Left ventricle myocardium inferior (tissue), 1 donor: ENCODE measurements at regions not wholly inside any gene's neighbourhood (a gene's known extent, or its start where the extent isn't known, plus 50 kb on each side); places are given as distances from the start of the nearest gene placed in this dataset.
A peak's percentile ranks its signal among the peaks of the same experiment; 100 is the strongest.

Experiments
- DNase-seq: peaks from one replicate; pipeline ENCODE4 v3.0.0-alpha.2; 2020
- H3K27ac ChIP-seq: fragments of 200-600 bp; replicated peaks from 2 replicates; pipeline ENCODE4 v1.8.0; 2021
- H3K27me3 ChIP-seq: fragments of 200-600 bp; 2 replicates; pipeline ENCODE4 v1.8.0; 2021; ENCODE audit warnings: low read depth
- H3K36me3 ChIP-seq: fragments of 200-600 bp; 2 replicates; pipeline ENCODE4 v1.8.0; 2021
- H3K4me1 ChIP-seq: fragments of 200-600 bp; 2 replicates; pipeline ENCODE4 v1.8.0; 2021
- H3K4me3 ChIP-seq: fragments of 200-600 bp; 2 replicates; pipeline ENCODE4 v1.8.0; 2021; ENCODE audit warnings: mild to moderate bottlenecking, moderate library complexity
- H3K9me3 ChIP-seq: fragments of 200-600 bp; replicated peaks from 2 replicates; pipeline ENCODE4 v1.8.0; 2021
- intact Hi-C: fragments of 100-400 bp; cut with micrococcal nuclease; formaldehyde crosslinking; loops from one replicate; pipeline ENCODE4 v1.11.0; 2022
- TF ChIP-seq, protein P1 (sequence below): fragments of 200-600 bp; IDR thresholded peaks from 2 replicates; pipeline ENCODE4 v1.8.0; 2021; ENCODE audit warnings: antibody characterized with exemption, mild to moderate bottlenecking, borderline replicate concordance
- donor health status: DM: no; HTN: yes; CAD: no; lungs with severe emphysema.

DNA sequence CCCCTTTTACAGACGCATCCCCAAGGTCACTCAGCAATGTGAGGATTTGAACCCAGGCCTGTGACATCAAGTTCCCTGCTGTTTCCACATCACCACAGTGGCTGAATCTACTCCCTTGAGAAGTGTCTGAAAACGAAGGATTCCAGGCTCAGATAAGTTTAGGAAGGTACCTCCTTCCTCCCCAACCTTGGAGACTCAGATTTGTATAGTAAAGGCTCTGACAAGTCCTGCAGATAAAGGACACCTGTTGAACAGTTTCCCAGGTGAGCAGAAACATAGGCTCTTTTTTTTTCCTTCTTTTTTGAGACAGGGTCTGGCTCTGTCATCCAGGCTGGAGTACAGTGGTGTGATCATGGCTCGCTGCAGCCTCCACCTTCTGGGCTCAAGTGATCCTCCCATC, 56.4 kb upstream of the PTPRS start:
- no peaks in the 10 kb centered on the region for H3K9me3 ChIP-seq
- no peaks in the 10 kb centered on the region for H3K4me1 ChIP-seq

DNA sequence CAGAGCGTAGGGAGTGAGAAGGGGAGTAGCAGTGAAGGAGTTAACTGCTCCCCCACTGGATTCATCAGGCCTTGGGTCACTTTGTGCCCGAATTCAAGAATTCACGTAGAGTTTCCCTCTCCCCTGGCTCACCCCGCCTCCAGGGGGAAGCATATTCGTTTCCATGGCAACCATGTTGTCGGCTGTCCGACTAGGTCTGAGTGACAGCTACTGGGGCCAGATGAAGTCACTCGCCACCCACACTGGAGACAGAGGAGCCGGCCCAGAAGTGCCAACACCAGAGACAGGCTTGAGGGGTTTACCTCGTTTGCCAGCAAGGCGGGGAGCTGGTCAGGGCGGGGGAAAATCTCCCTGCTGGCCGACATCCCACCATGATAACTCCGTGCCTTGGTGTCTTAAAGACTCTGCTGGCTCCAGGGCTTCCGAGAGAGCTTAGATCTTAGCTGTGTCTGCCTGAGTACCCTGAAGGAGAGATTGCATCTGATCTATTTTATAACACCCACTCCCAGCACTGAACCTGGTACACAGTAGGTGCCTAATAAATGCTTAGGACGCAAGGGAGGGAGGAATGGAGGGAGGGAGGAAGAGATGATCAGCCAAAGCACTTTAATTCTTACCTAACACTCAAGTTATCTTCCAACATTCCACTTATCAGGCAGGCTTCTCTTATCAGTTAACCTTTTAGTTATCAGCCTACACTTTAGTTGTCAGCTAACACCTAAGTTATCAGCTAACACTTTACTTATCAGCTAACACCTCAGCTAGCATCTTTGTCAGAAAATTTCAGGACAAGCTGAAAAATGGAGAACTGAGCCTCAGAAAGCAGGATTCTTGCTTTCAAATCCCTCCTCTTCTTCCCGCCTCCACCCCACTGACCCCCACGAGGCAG, 57.2 kb upstream of the ZNRF4 start:
- no peaks in the 10 kb centered on the region for H3K4me1 ChIP-seq
- peaks cover 80% of the 10 kb centered on the region for H3K27me3 ChIP-seq
- DNase-seq, result no peak
- TF ChIP-seq, protein P1, sequence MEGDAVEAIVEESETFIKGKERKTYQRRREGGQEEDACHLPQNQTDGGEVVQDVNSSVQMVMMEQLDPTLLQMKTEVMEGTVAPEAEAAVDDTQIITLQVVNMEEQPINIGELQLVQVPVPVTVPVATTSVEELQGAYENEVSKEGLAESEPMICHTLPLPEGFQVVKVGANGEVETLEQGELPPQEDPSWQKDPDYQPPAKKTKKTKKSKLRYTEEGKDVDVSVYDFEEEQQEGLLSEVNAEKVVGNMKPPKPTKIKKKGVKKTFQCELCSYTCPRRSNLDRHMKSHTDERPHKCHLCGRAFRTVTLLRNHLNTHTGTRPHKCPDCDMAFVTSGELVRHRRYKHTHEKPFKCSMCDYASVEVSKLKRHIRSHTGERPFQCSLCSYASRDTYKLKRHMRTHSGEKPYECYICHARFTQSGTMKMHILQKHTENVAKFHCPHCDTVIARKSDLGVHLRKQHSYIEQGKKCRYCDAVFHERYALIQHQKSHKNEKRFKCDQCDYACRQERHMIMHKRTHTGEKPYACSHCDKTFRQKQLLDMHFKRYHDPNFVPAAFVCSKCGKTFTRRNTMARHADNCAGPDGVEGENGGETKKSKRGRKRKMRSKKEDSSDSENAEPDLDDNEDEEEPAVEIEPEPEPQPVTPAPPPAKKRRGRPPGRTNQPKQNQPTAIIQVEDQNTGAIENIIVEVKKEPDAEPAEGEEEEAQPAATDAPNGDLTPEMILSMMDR, result no peak
- no peak overlapping the region for H3K4me3 ChIP-seq
- no peaks in the 10 kb centered on the region for H3K9me3 ChIP-seq
- no peak overlapping the region for H3K27ac ChIP-seq
- intact Hi-C loops, result no loop called here
- H3K36me3 ChIP-seq, result no peaks in the 10 kb centered on the region

More for the DNA sequence above, 56.4 kb upstream of the PTPRS start:
- intact Hi-C loops, result no loop called here
- Histone ChIP-seq H3K36me3 (no peaks in the 10 kb centered on the region), H3K4me3 (no peak overlapping the region), H3K27me3 (peaks cover 91% of the 10 kb centered on the region), H3K27ac (no peak overlapping the region)
- no peak for DNase-seq
- TF ChIP-seq, protein P1, result no peak

- intact Hi-C loops, result no loop called here
- DNase-seq, result no peak
- Histone ChIP-seq H3K4me3 (no peak overlapping the region), H3K9me3 (no peaks in the 10 kb centered on the region), H3K36me3 (no peaks in the 10 kb centered on the region), H3K4me1 (no peaks in the 10 kb centered on the region), H3K27ac (no peak overlapping the region), H3K27me3 (peaks cover 74% of the 10 kb centered on the region)
- TF ChIP-seq, protein P1, result no peak
Observed at GRCh38 chr19:5398693-5399057, 56.5 kb upstream of the ZNRF4 start.

- Histone ChIP-seq H3K27me3 (peaks cover 34% of the 10 kb centered on the region), H3K4me3 (no peak overlapping the region), H3K4me1 (no peaks in the 10 kb centered on the region), H3K27ac (no peak overlapping the region), H3K9me3 (peaks cover 20% of the 10 kb centered on the region), H3K36me3 (no peaks in the 10 kb centered on the region)
- intact Hi-C loops, result no loop called here
- TF ChIP-seq, protein P1, result no peak
- DNase-seq, result peak; percentile 74
Observed at GRCh38 chr19:5403968-5404640, 51.1 kb upstream of the ZNRF4 start.
